ENCODE measurements at regions not wholly inside any gene's neighbourhood (a gene's known extent, or its start where the extent isn't known, plus 50 kb on each side); places are given as distances from the start of the nearest gene placed in this dataset.

DNA sequence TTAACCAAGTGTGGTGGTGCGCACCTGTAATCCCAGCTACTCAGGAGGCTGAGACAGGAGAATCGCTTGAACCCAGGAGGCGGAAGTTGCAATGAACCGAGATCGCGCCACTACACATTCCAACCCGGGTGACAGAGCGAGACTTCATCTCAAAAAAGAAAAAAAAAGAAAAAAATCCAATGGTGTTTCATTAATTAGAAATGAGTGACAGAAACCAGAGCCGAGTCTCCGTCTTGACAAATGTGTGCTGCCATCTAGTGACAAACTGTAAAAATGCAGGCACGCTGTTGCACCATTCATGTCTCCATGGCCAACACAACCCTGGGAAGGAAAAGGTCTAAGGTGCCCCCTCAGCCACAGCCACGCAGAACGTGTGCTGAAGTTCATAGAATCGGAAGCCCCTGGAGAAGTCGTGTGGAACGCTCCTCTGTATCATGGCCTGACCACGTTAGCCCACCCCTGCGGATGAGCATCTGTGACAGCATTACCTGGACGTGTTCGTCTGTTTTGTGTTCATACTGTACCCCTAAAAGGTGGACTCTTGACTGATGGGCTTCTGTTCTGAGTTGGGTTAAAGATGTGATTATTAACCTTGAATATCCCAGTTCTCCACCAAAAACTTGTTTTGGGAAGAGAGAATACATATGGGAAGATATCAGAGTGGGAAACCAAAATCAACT is 94.9 kb downstream of the LYZL2 start:
- TF ChIP-seq POLR2A (IDR thresholded peaks at IDR 0.05) (no peak), POLR2AphosphoS5 (IDR thresholded peaks at IDR 0.05) (no peak), EP300 (IDR thresholded peaks at IDR 0.05; ENCODE audit: low read depth) (no peak)
- TF ChIP-seq, protein P1, sequence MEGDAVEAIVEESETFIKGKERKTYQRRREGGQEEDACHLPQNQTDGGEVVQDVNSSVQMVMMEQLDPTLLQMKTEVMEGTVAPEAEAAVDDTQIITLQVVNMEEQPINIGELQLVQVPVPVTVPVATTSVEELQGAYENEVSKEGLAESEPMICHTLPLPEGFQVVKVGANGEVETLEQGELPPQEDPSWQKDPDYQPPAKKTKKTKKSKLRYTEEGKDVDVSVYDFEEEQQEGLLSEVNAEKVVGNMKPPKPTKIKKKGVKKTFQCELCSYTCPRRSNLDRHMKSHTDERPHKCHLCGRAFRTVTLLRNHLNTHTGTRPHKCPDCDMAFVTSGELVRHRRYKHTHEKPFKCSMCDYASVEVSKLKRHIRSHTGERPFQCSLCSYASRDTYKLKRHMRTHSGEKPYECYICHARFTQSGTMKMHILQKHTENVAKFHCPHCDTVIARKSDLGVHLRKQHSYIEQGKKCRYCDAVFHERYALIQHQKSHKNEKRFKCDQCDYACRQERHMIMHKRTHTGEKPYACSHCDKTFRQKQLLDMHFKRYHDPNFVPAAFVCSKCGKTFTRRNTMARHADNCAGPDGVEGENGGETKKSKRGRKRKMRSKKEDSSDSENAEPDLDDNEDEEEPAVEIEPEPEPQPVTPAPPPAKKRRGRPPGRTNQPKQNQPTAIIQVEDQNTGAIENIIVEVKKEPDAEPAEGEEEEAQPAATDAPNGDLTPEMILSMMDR (IDR thresholded peaks at IDR 0.05), result peak; percentile 86 to 93 (median 90)
